ENCODE measurements at regions not wholly inside any gene's neighbourhood (a gene's known extent, or its start where the extent isn't known, plus 50 kb on each side); places are given as distances from the start of the nearest gene placed in this dataset.

- no peak for DNase-seq (ENCODE audit: low spot score)
These were observed 360.8 kb downstream of the CRPPA start for GRCh38 chr7:16060502-16060901.

DNA sequence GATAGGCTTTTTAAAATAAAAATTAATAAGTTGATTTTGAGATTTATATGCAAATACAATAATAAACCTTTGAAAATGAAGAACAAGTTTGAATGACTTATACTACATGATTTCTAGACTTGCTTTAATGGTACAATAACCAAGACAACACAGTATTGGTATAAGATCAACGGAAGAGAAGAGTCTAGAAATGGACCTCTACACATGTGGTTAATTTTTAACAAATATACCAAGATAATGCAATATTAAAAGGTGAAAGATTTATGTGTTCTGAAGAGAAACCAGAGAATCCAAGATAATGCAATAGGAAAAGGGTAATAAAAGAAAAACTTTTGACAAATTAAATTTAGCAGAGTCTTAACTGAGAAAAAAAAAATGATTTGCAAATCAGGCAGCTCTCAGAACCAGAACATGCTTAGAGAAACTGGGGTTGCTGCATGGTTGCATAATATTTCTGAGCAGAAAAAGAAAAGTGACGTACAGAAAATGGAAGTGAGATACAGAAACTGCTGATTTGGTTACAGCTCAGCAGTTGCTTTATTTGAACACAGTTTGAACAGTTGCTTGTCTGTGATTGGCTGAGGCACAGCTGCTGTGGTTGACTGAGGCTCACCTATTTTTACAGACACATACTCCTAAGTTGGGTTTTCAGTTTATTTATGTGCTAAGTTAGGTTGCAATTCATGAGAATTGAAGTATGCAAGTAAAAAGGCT, 365.9 kb downstream of the CRPPA start:
- DNase-seq (ENCODE audit: low spot score), result no peak

- no peak for DNase-seq (ENCODE audit: low spot score)
These were observed 365.2 kb upstream of the MEOX2 start for GRCh38 chr7:16051561-16052255.

DNA sequence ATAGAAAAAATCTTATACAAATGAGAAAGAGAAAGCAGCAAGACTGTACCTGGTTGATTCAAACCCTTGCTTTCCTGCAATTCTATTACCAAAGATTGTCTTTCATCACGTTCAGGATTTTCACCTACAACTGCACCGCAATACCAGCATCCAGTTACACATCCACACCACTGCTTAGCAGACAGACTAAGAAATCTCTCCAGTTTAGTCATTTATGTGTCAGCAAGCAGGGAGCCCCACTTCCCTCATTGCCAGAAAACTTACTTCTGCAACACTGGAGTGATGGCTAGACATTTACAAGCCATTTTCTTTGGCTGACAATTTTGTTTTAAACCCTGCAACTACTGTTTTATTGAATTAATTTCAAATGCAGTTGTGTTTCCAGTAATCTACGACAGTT, 359.6 kb upstream of the MEOX2 start:
- DNase-seq (ENCODE audit: low spot score), result no peak

GRCh38 chr7:16045296-16045695, 358.8 kb upstream of the MEOX2 start:
- DNase-seq (ENCODE audit: low spot score), result no peak

- DNase-seq (ENCODE audit: low spot score), result no peak
These were observed 358.2 kb upstream of the MEOX2 start for GRCh38 chr7:16044645-16045044.

DNA sequence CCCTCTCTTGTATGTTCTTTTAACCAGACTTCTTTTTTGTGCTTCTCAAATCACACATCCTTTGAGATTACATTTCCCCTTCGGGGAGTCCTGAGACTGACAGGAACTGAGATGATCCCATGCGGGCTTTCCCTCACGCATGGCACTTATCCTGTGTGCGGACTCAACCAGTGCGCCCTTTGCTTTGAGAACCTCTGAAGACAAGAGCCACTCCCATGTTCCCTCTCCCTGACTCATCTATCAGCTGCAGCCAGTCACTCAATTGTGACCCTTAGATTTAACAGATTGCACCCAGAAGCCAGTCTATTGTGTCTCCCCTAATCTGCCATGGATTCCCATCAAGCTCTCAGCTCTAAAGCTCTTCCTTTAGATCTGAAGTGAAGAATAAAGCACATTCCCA, 353.9 kb upstream of the MEOX2 start:
- DNase-seq (ENCODE audit: low spot score), result no peak

DNA sequence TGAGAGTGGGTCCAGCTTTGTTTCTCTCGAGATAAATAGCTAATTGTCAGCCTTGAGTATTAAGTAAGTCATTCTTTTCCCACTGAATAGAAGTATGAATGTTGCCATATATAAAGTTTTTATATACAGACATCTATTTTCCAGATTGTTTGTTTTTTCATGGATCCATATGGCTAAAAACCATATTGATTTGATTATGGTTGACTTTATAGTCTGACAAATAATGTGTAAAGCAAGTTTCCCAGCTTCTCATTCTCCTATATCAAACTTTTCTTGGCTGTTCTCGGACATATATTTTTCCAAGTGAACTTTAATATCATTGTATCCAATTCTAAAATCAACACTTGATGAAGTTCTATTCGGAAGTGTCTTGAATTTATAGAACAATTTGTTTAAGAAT, 352.4 kb upstream of the MEOX2 start:
- DNase-seq (ENCODE audit: low spot score), result no peak

DNA sequence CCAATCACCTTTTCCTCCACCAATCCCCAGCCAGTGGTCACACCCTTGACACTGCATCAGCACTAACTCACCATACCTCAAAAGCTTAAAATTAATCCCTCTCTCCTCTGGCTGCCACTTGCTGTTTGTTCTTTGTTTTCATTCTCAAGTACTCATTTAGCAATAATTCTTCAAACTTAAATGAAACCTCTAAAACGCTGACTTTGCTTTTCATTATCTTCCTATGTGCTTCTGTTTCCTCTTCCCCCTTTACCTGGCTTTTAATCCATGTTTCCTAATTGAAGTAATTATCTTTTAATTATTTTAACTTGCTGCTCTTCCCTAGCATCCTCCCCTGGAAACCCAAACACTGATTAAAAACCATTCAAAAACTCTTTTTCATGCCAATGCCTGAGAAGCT, 348.9 kb upstream of the MEOX2 start:
- DNase-seq (ENCODE audit: low spot score), result no peak

DNA sequence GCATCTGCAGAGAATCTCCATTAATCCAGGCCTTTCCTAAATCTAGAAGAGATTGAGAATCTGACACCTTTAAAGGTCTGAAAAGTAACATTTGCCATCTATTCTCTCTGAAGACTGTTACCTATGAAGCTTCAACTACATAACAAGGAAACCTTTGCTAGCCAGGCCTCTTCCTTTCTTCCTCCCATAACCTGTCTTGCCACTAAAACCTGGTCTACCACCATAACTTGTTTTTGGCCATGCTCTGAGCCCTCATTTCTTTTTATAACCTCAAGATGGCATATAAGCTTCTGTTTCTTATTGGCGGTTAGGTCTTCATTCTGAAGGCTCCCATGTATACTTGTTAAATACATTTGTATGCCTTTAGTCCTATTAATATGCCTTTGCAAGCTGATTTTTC, 348.4 kb upstream of the MEOX2 start:
- DNase-seq (ENCODE audit: low spot score), result no peak

DNA sequence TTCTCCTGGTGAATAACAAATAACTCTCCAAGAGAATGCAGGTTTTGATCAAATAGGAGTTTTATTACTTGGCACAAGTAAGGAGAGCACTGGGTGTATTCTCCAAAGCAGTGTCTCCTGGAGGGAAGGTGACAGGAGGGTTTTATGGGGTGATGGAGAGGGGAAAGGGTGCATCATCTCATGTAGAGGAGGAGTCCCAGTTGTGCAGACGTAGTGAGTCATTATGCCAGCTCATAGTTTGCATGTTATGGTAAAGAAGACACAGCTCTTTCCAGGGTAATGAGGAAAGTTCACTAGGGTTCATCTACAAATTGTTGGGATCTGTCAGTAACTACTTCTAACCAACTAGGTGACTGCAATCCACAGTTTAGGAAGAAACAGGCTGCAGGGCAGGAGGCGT, 347.9 kb upstream of the MEOX2 start:
- DNase-seq (ENCODE audit: low spot score), result peak; percentile 20

DNA sequence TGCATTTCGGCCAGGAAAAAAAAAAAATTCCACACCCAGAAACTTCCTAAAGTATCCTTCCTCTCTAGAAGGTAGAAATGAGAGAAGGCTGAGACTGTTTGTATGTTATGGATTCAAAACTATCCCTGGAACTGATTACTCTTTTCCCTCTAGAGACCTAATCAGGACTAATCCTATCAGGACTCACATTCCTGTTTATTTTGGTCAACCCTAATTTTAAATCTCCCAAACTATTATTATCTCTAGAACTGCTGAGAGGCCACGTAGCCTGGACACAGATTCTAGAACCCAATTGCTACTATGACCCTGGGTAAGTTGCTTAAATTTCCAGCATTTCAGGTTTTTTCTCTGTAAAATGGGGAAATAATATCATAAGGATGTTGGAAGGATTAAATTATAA, 346.8 kb upstream of the MEOX2 start:
- DNase-seq (ENCODE audit: low spot score), result no peak

GRCh38 chr7:16028636-16029035, 342.2 kb upstream of the MEOX2 start:
- DNase-seq (ENCODE audit: low spot score), result no peak

GRCh38 chr7:16028103-16028502, 341.6 kb upstream of the MEOX2 start:
- peak; percentile 54 for DNase-seq (ENCODE audit: low spot score)

DNA sequence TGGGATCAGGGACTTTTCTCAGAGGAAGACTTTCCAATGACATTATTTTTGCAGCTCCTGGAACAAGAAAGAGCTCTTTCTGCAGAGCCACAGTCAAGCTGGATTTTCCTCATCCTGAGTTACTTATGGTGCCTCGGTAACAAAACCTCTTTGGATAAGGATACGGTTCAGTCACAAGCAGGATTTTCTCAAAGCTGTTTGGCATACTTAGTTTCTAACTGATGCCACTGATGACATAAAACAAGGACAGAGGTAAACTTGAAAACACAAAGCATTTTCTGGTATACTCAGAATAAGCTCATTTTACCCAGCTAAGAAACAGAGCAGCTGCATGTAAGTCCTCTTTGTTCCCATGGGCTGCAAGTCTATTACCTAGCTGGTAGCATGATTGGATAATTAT, 340.9 kb upstream of the MEOX2 start:
- DNase-seq (ENCODE audit: low spot score), result no peak

DNA sequence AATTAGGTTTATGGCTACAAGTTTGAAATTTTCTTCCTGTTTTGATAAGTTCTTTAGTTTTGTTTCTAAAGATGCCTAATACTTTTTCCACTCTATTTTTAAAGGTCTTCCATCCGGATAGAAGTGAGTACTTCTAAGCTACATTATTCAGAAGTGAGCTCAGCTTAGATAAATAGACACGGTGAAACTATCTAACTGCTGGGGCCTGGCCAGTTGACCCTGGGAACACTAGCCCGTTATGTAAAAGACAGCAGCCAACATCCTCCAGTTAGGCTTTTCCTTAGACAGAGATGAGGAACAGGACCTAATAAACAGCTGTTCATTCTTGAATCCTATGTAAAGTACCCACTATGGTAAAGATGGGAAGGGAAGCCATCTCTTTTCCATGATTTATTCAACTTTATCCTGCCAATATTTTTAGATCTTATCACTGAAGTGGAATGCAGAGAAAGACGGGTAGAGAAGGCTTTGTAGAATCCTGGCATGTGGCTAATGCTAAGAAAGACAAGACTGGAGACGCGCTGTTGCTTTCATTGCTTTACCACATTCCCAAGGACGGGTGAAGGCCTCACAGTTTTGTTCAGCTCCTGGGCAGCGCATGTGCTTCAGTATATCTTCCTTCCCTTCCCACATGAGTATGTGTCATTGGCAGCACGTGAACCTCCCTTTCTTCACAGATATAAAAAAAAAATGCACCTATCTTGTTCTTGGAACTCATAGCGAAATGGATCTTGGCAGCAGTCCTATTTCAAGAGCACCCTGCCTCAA, 340.0 kb upstream of the MEOX2 start:
- DNase-seq (ENCODE audit: low spot score), result peak; percentile 36

- no peak for DNase-seq (ENCODE audit: low spot score)
These were observed 339.2 kb upstream of the MEOX2 start for GRCh38 chr7:16025696-16026095.

GRCh38 chr7:16023503-16023902, 337.0 kb upstream of the MEOX2 start:
- DNase-seq (ENCODE audit: low spot score), result no peak

GRCh38 chr7:16023046-16023445, 336.6 kb upstream of the MEOX2 start:
- no peak for DNase-seq (ENCODE audit: low spot score)

DNA sequence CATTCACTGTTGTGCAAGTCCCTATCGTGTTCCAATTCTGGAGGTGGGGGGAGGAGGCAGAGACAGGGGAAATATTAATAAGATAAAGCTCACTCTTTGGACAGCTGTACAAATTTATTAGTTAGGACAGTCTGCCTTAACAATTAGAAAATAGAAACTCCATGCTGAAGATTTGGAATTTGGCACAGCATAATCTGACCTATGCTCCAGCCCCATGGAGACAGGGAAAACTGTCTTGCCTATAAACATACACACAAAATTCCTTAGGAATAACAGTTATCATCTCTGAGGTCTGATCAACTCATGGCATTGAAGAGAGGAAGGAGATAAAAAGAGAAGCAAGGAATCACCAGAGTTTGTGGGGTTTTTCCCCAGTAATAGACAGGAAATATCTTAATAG, 335.4 kb upstream of the MEOX2 start:
- no peak for DNase-seq (ENCODE audit: low spot score)

DNA sequence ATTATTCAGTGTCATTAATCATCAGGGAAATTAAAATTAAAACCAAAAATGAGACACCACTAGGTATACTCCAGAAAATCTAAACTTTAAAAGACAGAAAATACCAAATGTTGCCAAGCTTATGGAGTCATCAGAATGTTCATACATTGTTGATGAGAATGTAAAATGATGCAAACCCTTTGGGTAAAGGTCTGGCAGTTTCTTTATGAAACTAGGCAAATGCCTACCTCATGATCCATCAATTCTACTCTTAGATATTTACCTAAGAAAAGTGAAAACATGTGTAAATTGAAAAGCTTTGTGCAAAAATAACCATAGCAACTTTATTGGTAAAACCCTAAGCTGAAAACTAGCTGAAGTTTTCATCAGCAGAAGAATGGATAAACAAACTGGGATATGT, 329.5 kb upstream of the MEOX2 start:
- DNase-seq (ENCODE audit: low spot score), result no peak

DNA sequence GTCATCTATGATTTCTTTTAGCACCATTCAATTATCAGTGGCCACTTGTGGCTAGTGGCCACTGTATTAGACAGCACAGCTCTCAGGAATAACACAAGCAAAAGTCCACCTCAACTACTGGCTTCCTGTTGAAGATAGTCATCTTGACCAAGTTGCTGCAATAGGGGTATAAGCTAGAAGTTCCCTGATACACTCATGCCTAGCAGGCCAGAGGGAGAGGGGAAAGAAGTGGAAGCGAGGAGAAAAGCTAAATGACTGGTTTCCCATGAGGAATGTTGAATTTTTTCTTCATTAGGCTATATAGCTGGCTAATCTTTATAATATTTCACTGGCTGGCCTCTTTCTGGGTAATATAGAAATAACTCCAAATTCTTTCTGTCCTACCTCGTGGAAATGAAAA, 327.5 kb upstream of the MEOX2 start:
- no peak for DNase-seq (ENCODE audit: low spot score)

DNA sequence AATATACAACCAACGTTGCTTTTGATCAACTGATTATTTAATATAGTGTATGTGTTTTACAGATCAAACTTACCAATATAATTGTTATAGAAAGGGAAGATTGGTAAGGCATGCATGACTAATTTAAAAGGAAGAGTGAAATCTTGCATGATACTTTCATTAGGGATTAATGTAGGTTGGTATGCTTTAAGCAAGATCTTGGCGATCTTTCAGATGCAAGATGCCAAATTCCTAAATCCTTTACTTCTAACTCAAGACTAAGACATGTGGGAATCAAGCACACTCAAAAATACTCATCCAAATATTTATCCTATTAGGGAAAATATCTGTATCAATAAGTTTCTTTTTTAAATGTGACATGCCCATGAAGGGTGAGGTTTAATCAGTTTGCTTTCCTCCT, 321.4 kb upstream of the MEOX2 start:
- no peak for DNase-seq (ENCODE audit: low spot score)
